ENCODE measurements at regions not wholly inside any gene's neighbourhood (a gene's known extent, or its start where the extent isn't known, plus 50 kb on each side); places are given as distances from the start of the nearest gene placed in this dataset.

- TF ChIP-seq SIN3A (IDR thresholded peaks at IDR 0.05; ENCODE audit: borderline replicate concordance, insufficient read depth, low read length) (no peak), POLR2AphosphoS5 (IDR thresholded peaks at IDR 0.05; ENCODE audit: low read depth, low read length) (no peak), FOXP2 (optimal IDR thresholded peaks at IDR 0.05; ENCODE audit: borderline replicate concordance, extremely low read depth, extremely low read length, insufficient read depth) (no peak), TAF1 (IDR thresholded peaks at IDR 0.05; ENCODE audit: borderline replicate concordance, insufficient read depth, low read length) (no peak), REST (IDR thresholded peaks at IDR 0.05; ENCODE audit: insufficient read depth in 1 of 2, low read depth in 2 of 2, low read length in 2 of 2) (no peak)
Observed at GRCh38 chr14:82724316-82724715, 1190.7 kb upstream of the SEL1L start.

GRCh38 chr14:82725213-82725612 lies 1191.6 kb upstream of the SEL1L start:
- TF ChIP-seq POLR2AphosphoS5 (IDR thresholded peaks at IDR 0.05; ENCODE audit: low read depth, low read length), result no peak
- TF ChIP-seq REST (IDR thresholded peaks at IDR 0.05; ENCODE audit: insufficient read depth in 1 of 2, low read depth in 2 of 2, low read length in 2 of 2), result no peak
- TF ChIP-seq FOXP2 (optimal IDR thresholded peaks at IDR 0.05; ENCODE audit: borderline replicate concordance, extremely low read depth, extremely low read length, insufficient read depth), result no peak

GRCh38 chr14:82731526-82731925 lies 1197.9 kb upstream of the SEL1L start:
- TF ChIP-seq TAF1 (IDR thresholded peaks at IDR 0.05; ENCODE audit: borderline replicate concordance, insufficient read depth, low read length), result no peak
- no peak for TF ChIP-seq REST (IDR thresholded peaks at IDR 0.05; ENCODE audit: insufficient read depth in 1 of 2, low read depth in 2 of 2, low read length in 2 of 2)
- no peak for TF ChIP-seq FOXP2 (optimal IDR thresholded peaks at IDR 0.05; ENCODE audit: borderline replicate concordance, extremely low read depth, extremely low read length, insufficient read depth)
- TF ChIP-seq SIN3A (IDR thresholded peaks at IDR 0.05; ENCODE audit: borderline replicate concordance, insufficient read depth, low read length), result no peak
- no peak for TF ChIP-seq POLR2AphosphoS5 (IDR thresholded peaks at IDR 0.05; ENCODE audit: low read depth, low read length)

- TF ChIP-seq TAF1 (IDR thresholded peaks at IDR 0.05; ENCODE audit: borderline replicate concordance, insufficient read depth, low read length), result no peak
- no peak for TF ChIP-seq SIN3A (IDR thresholded peaks at IDR 0.05; ENCODE audit: borderline replicate concordance, insufficient read depth, low read length)
- TF ChIP-seq REST (IDR thresholded peaks at IDR 0.05; ENCODE audit: insufficient read depth in 1 of 2, low read depth in 2 of 2, low read length in 2 of 2), result no peak
- no peak for TF ChIP-seq FOXP2 (optimal IDR thresholded peaks at IDR 0.05; ENCODE audit: borderline replicate concordance, extremely low read depth, extremely low read length, insufficient read depth)
- no peak for TF ChIP-seq POLR2AphosphoS5 (IDR thresholded peaks at IDR 0.05; ENCODE audit: low read depth, low read length)
Observed at GRCh38 chr14:82740547-82740946, 1206.9 kb upstream of the SEL1L start.

- TF ChIP-seq SIN3A (IDR thresholded peaks at IDR 0.05; ENCODE audit: borderline replicate concordance, insufficient read depth, low read length), result no peak
- TF ChIP-seq POLR2AphosphoS5 (IDR thresholded peaks at IDR 0.05; ENCODE audit: low read depth, low read length), result no peak
- TF ChIP-seq FOXP2 (optimal IDR thresholded peaks at IDR 0.05; ENCODE audit: borderline replicate concordance, extremely low read depth, extremely low read length, insufficient read depth), result no peak
- no peak for TF ChIP-seq REST (IDR thresholded peaks at IDR 0.05; ENCODE audit: insufficient read depth in 1 of 2, low read depth in 2 of 2, low read length in 2 of 2)
- no peak for TF ChIP-seq TAF1 (IDR thresholded peaks at IDR 0.05; ENCODE audit: borderline replicate concordance, insufficient read depth, low read length)
Observed at GRCh38 chr14:82755476-82755875, 1221.8 kb upstream of the SEL1L start.
